LNCaP clone FGC (cell line): ENCODE measurements at regions not wholly inside any gene's neighbourhood (a gene's known extent, or its start where the extent isn't known, plus 50 kb on each side); places are given as distances from the start of the nearest gene placed in this dataset.

ENCODE experiments used
- DNase-seq: peaks from one replicate; pipeline ENCODE4 v3.0.0-alpha.2; 2011; ENCODE audit warnings: low read depth
- H3K4me3 ChIP-seq: 2 replicates; pipeline ENCODE4 v1.5.1; 2011; ENCODE audit warnings: mild to moderate bottlenecking, low read depth, low read length, control low read depth
- TF ChIP-seq, protein P1 (sequence below): IDR thresholded peaks from 2 replicates; pipeline ENCODE4 v1.5.1; 2012; ENCODE audit warnings: mild to moderate bottlenecking; ENCODE audit not compliant: control insufficient read depth, insufficient read depth; ENCODE audit errors: extremely low read depth

DNA sequence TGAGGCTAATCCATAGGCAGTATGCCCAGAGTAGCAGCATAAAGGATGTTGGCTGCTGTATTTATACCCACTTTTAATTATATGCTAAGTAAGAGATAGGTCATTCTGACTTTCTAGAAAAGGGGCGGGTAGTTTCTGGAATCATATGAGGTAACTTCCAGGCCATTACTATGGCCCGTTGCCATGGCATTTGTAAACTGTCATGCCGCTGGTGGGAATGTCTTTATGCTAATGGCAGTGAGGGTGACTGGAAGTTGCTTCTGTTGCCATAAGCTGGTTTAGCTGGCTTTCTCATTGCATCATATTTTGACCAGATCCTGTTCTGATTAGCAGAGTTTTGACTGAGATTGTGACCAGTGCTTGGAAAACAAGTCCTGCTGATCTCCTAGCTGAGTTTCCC lies 929.6 kb upstream of the CDH8 start:
- H3K4me3 ChIP-seq, result no peak overlapping the region
- TF ChIP-seq, protein P1, sequence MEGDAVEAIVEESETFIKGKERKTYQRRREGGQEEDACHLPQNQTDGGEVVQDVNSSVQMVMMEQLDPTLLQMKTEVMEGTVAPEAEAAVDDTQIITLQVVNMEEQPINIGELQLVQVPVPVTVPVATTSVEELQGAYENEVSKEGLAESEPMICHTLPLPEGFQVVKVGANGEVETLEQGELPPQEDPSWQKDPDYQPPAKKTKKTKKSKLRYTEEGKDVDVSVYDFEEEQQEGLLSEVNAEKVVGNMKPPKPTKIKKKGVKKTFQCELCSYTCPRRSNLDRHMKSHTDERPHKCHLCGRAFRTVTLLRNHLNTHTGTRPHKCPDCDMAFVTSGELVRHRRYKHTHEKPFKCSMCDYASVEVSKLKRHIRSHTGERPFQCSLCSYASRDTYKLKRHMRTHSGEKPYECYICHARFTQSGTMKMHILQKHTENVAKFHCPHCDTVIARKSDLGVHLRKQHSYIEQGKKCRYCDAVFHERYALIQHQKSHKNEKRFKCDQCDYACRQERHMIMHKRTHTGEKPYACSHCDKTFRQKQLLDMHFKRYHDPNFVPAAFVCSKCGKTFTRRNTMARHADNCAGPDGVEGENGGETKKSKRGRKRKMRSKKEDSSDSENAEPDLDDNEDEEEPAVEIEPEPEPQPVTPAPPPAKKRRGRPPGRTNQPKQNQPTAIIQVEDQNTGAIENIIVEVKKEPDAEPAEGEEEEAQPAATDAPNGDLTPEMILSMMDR, result no peak
- no peak for DNase-seq

DNA sequence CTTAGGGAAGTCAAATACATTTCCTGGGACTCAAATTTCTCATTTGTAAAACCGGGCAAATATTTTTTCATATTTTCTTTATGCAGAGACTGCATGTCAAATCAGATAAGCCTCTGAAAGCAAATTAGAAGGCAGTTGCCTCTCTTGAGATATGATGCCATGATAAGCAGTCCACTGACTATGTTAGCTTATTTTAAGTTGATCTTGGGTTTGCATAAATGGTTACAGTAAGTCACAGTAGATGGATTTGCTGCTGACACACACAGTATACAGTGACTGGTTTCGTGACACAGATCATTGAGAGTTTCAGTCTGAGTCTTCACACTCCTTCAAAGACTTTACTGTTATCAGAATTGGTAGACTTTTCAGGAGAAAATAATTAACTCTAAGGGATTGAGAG lies 927.6 kb upstream of the CDH8 start:
- no peak overlapping the region for H3K4me3 ChIP-seq
- TF ChIP-seq, protein P1, result no peak

DNA sequence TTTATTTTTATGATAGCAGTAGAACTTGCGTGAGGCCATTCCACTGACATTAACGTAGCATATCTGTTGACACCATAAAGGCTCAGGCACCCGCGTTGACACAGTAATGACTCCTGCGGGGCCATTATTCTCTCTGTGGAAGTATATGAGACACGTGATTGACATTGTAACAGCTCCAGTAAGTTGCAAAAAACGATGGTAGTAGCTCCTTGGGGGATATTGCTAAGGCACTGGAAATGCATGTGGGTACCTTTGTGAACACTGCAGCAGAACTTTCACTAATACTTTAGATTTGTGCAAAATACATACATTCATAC lies 918.8 kb upstream of the CDH8 start:
- TF ChIP-seq, protein P1, result no peak
- DNase-seq, result no peak
- no peak overlapping the region for H3K4me3 ChIP-seq

More for the DNA sequence above, 927.6 kb upstream of the CDH8 start:
- DNase-seq, result no peak

DNA sequence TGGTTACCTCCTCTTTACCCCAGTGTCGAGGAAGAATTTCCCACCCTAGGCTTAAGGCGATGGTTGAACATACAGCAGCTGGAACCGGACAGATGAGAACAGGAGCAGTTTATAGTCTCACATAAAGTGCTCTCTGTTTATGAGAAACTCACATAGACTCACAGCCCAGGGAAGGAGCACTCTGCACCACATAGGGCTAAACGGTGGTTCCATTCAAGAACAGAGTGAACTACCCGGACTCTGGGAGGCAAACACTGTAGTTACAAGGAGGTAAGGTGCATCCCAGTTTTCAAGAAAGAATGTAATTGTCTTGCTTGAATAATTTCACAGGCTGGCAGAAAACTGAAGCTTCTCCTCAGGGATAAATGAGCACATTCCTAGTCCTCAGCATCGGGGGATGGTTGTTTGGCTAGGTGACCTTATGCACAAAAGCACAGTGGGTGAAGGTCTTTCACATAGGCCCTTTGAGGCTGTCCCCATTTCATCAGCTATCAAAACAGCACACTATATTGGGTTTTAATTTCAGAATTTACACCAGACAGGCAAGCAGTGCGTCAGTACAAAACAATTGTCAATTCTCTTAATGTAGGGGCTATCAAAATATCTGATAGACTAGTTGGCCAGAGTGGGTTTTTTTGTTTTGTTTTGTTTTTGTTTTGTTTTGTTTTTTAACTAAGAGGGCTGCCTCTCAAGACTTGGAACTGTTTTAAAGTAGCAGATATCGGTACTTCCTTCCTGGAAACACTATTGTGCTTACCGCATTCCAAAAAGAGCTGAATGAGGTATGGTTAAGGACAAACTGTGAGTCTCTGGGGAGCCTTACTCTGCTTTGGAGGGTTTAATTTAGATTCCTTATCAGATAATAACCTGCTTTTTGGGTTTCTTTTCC lies 918.1 kb upstream of the CDH8 start:
- TF ChIP-seq, protein P1, result no peak
- no peak overlapping the region for H3K4me3 ChIP-seq
- DNase-seq, result no peak

DNA sequence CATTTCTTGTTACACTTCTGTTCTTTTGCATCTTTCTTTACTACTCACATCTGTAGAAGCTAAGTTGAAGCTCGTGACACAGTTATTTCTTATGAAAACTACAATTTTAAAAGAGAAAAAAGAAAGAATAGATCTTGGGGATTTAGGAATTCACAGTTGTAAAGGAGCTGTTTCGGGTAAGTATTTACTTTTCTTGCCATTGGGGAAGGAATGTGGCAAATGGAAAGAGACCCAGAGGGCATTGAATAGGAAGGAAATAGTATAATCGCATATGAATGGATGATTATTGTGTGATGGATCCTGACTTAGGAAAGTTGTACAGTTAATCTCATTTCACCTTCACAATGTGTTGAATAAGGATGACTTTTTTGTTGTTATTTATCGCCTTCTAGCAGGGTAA lies 914.1 kb upstream of the CDH8 start:
- DNase-seq, result no peak
- no peak overlapping the region for H3K4me3 ChIP-seq
- TF ChIP-seq, protein P1, result no peak

DNA sequence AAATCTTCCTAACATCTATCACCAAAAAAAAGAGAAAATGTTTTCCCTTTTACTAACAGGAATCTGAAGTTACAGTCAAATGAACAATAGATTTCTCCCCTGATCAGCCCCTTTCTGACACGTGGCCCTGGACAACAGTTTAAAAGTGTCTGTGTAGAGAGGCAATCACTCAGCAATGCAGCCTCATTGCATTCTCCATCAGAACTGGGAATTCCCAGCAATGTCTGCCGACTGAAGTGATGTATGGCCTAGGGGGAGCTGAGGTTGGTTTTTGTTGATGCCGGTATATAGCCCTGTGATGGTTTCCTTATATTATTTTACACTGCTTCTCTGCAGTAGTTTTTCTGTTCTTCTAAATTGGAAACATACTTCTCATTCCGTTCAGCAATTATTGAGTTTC lies 904.3 kb upstream of the CDH8 start:
- TF ChIP-seq, protein P1, result no peak

DNA sequence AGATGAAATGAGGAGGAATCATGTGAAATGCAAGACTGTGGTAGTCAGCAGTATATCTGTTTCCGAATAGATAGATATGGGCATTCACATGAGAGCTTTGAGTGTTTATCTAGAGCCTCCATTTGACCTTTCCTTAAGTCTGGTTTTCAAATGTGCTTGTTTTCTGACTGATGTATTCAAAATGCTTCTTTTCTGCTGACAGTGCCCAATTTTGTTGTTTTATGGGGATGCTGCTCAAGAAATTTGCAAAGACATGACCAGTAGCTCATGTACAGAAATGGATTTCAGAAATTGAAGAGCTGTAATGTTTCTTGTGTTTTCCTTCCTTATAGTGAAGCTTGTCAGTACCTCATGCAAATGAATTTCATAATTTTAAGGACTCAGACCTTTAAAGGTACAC lies 903.4 kb upstream of the CDH8 start:
- TF ChIP-seq, protein P1, result no peak
- no peak for DNase-seq
- no peak overlapping the region for H3K4me3 ChIP-seq

More for the DNA sequence above, 904.3 kb upstream of the CDH8 start:
- H3K4me3 ChIP-seq, result no peak overlapping the region
- DNase-seq, result no peak
